GM18498 (cell line): ENCODE measurements at regions not wholly inside any gene's neighbourhood (a gene's known extent, or its start where the extent isn't known, plus 50 kb on each side); places are given as distances from the start of the nearest gene placed in this dataset.
"Not testable (repeated sequence)": the region's sequence is repeated elsewhere in the genome, so short reads cannot be mapped to it uniquely, and the experiment has no call there.

ENCODE experiments used
- ATAC-seq: cut with Tn5 transposase; IDR thresholded peaks from one replicate; pipeline ENCODE4 v1.9.1; 2021; ENCODE audit warnings: mild to moderate bottlenecking, moderate library complexity; ENCODE audit not compliant: unreplicated experiment

GRCh38 chr9:82488313-82489200 lies 500.0 kb downstream of the SPATA31D1 start:
- no peak for ATAC-seq

GRCh38 chr9:82489201-82489821 lies 500.7 kb downstream of the SPATA31D1 start:
- ATAC-seq: no peak

DNA sequence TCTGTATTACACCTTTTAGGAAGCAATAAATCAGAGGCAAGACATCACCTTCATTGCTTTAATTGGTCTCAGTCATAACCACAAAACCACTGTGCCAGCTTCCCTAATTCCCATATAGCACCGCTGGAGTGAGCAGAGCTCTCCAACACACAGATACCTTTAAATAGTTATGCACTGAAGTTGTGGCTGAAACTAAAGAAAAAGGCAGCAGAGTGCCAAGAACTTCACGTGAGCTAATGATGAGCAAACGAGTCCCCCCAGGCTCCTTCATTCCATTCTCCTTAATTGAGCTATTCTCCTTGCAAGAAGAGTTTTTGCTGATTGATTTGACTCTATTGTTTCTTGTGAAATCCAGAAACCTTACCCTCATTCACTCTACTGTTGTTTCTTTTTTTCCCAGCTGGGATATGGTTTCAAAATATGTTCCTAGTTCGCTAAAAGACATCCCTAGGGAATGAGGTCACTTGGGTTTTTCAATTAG lies 501.5 kb downstream of the SPATA31D1 start:
- ATAC-seq: no peak

DNA sequence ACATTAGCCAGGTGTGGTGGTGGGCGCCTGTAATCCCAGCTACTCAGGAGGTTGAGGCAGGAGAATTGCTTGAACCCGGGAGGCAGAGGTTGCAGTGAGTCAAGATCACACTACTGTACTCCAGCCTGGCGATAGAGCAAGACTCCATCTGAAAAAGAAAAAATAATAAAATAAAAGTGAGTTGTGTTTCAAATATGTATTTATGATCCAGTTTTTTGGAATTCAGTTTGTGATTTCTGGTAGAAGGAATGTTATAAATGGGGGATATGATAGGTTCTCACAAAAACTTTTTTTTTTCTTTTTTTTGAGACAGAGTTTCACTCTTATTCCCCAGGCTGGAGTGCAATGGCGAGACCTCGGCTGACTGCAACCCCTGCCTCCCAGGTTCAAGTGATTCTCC lies 502.2 kb downstream of the SPATA31D1 start:
- not testable (repeated sequence) for ATAC-seq

- ATAC-seq: no peak
These were observed 503.0 kb downstream of the SPATA31D1 start for GRCh38 chr9:82491604-82492003.

DNA sequence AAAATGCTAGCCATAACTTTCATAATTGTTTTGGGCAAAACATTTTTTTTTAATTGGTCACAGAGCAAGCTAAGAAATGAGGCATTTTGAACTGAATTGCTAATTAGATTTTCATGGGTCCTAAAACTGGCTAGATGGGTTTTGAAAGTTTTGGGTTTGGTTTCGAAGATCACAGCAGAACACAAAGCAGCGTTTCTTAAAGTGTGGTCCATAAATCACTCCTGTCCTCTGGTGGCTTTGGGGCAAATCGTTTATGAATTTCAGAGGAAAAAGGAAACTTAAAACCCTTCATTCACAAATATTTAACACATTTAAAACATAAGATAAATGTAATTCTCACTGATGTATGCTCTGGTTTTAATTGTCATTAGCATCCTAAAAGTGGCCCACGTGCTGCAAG lies 503.7 kb downstream of the SPATA31D1 start:
- no peak for ATAC-seq

GRCh38 chr9:82495884-82496777 lies 507.6 kb downstream of the SPATA31D1 start:
- ATAC-seq: no peak

DNA sequence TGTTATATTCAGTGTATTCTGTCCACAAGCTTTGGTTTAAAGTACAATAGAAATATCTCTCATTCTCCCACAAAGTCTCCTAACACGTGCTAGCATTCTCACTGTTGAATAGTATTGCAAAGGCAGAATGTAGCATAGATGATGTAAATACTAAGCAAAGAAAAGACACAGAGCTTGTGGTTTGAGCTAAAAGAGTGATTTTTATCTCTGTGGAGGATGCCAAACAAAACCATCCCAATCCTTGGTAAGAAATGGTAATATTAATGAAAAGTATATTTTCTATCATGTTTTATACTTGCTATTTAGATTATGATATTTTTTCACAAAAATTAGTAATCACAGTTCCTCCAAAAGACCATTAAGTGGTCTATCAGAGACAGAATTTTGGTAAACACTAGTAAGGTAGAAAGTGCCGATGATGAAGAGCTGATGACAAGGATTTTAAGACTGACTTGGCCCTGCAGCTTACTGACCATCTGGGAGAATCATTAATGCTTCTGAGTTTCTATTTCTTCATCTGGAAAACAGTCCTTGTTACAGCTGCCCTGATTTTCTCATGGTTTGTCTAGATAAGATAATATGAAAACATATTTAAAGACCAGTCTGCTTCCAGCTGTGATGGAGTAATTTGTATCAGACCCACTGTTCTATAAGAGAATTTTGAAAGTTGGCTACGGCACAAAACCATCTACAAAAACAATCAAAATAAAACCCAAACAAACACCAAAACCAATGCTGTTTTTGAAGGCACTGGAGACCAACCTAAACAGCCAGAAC lies 510.2 kb downstream of the SPATA31D1 start:
- no peak for ATAC-seq

DNA sequence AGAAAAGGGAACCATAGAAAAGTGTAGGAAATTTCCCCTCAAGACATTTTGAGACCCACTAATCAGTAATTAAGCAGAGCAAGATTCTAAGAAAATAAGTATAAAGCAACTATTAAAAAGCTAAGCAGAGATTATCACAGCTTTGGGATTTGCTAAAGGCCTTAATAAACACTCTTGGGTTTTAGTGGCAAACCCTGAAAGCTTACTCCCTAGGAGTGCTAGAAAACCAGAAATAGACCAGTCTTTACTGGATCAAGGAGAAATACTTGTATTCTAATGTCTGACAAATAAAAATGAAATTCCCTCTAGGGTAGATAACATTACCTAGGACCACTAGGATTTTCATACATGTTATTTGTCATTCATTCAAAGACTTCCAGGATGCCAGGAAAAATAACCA lies 510.8 kb downstream of the SPATA31D1 start:
- ATAC-seq: no peak

- ATAC-seq: no peak
These were observed 516.0 kb downstream of the SPATA31D1 start for GRCh38 chr9:82504620-82505019.

DNA sequence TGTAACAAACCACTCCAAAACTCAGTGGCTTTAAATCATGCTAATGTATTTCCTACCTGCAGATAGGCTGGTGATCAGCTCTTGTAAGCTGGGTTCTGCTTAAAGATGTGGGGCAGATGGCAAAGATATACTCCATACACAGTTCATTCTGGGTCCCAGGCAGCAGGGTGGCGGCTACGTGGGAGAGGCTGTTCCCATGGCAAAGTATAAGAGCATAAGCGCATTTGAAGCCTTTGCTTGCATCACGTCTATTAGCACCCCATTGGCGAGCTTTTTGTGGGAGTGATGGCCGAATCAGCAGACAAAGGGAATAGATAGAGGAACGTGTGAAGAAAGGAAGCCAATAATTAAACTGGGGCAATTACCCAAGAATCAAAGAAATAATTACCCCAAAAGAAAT lies 523.1 kb downstream of the SPATA31D1 start:
- no peak for ATAC-seq

DNA sequence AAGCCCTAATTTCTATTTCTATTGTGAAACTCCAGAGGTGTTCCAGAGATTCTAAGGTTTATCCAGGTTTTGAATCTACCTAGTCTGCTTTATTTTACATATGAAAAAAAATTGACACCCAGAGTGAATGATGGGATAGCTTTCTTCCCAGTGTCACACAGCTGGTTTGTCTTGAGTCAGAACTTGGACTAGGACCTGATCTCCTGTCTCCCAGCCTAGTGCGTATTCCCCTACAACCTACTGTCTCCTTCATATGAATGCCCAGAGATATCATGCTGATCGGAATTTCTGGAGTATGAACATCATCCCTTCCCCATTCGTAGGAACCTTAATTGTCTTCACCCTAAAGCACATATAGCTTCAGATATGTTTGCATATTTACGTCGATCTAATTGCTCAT lies 524.2 kb downstream of the SPATA31D1 start:
- no peak for ATAC-seq

GRCh38 chr9:82513242-82513751 lies 524.7 kb downstream of the SPATA31D1 start:
- no peak for ATAC-seq

- ATAC-seq: no peak
These were observed 525.6 kb downstream of the SPATA31D1 start for GRCh38 chr9:82513976-82514735.

- no peak for ATAC-seq
These were observed 530.3 kb downstream of the SPATA31D1 start for GRCh38 chr9:82518868-82519267.

DNA sequence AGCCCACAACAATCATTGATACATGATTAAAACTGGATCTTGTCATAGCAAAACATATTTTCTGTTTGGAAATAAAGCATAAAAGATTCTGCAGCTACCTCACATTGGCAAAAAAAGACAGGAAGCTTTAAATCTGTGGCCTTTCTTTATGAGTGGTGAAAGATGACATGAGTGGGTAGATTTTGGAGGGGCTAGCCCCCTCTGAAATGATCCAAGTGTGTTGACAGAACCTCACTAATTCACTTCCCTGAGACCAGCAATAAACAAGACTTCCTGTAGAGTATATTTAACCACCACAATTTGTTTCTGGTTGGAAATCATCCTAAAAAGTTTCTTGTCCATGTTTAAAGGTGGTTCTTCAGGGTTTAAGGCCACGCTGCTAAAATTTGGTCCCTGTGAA lies 530.8 kb downstream of the SPATA31D1 start:
- no peak for ATAC-seq

DNA sequence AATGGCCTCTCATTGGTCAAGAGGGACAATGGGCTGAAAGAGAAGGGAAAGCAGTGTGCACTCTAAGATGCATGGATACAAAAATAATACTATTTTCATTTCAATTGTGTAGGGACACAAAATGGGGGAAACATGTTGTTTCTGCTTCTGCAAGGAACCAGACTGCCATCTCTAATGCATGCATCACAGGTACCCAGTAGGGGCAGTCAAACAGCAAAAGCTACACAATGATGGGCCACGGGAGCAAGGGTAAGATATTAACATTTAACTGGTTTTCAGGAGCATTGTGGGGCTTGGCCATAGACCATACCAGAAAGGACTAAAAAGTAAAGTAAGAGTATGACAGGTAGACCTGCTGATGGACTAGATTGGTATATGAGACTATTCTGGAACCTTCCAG lies 535.8 kb downstream of the SPATA31D1 start:
- ATAC-seq: no peak

- ATAC-seq: no peak
These were observed 536.4 kb downstream of the RASEF start for GRCh38 chr9:82526577-82526976.

DNA sequence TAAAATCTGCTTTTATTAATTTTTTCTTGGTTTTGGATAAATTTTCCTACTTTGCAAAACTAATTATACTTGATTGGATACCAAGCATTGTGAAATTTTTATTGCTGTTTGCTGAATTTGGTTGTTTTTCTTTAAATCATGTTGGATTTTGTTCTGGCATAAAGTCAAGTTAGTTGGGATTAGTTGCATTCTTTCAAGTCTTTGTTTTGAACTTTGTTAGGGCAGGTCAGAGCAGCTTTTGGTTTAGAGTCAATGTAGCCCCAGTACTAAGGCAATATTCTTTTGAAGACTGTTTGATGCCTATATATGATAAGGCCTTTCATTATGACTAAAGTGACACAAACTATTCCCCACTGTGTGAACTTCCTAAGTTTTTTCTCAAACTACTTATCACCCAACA lies 531.1 kb downstream of the RASEF start:
- no peak for ATAC-seq
